ENCODE measurements at regions not wholly inside any gene's neighbourhood (a gene's known extent, or its start where the extent isn't known, plus 50 kb on each side); places are given as distances from the start of the nearest gene placed in this dataset.

DNA sequence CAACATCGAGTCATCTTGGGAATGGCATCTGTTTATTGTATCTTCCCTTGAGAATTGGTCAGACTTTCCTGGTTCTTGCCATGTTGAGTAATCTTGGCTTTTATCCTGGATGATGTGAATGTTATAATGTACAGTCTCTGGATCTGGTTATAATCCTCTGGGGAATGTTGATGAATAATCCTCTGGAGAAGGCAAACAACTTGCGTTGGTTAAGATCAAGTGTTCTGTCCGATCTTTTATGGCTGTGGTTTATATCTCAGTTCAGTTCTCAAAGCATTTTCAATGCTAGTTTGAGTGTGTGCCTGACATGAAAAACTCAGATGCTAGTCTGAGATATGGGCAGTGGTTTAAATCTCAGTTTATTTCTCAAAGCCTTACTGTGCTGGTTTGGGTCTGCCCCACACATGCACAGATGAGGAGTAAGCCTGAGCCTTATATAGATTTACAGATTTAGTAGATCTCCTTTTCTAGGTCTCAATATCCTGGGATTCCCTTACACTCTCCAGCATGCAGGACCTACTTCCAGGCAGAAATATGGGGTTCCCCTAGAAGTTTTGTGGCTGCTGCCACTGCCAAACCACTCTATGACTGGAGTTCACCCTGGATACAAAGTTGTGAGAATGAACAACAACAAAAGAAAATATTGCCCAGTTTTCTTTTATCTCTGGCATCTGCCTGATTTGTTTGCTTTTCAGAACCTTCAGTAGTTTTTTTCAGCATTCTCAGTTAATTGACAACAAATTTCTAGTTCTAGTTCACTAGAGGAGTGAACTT, 191.8 kb upstream of the MAN1A1 start:
- intact Hi-C loops (cut with DNase I, micrococcal nuclease), result loop anchor here in 1 of 2 donors (10.0 kb wide), 1 partner anchor 187 kb away; no protein-coding TSS in a partner anchor
- ATAC-seq (peak; percentile 69), DNase-seq (no peak)

DNA sequence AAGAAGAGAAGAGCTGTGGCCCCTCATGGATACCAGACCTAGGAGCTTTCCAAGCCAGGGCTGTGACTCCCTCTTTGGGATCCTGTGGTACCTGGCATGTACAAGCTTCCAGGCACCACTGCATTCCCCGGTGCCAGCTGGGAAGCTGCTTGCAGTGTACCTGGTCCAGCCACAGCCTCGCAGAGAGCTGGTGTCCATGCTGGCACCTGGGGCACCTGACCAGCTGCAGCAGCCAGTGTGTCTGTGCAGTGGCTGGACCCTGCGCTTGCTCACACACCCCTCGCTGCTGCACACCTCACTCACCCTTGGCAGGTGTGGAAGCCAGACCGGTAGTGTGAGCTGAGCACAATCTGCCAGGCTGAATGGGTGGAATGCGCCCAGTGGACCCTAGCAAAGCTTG, 190.9 kb upstream of the MAN1A1 start:
- intact Hi-C loops (cut with DNase I, micrococcal nuclease), result loop anchor here in 1 of 2 donors (10.0 kb wide), 1 partner anchor 186 kb away; no protein-coding TSS in a partner anchor
- no peak for DNase-seq
- ATAC-seq, result no peak

DNA sequence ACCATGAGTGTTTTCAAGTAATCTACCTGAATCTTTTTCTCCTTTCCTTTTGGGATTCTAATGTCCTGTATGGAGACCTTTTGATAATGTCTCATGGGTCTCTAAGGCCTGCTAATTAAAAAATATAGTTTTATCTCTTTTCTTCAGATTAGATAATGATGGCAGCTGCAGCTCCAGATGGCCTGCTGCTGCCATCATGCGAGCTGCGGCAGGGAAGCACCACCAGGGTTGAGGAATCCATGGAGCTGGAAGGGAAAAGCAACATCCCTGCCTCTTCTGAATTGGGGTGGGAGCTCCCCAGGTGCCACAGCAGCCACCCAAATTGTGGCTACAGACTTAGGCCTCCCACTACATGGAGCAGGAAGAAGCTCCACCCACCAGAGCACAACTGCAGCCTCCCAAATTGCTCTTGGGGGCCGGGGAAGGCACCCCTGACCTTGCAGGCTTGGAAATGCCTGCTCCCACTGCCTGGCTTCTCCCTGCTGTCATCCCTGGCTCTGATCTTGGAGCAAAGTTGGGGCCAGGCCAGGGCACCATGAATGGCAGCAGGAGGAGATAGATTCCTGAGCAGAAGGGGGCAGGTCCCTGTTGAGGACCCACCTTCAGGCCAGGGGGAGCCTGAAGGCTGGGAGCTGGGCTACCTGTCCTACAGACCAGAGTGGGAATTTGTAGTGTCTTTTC, 189.6 kb upstream of the MAN1A1 start:
- ATAC-seq (no peak), DNase-seq (no peak)
- intact Hi-C loops (cut with DNase I, micrococcal nuclease), result no loop called here

DNA sequence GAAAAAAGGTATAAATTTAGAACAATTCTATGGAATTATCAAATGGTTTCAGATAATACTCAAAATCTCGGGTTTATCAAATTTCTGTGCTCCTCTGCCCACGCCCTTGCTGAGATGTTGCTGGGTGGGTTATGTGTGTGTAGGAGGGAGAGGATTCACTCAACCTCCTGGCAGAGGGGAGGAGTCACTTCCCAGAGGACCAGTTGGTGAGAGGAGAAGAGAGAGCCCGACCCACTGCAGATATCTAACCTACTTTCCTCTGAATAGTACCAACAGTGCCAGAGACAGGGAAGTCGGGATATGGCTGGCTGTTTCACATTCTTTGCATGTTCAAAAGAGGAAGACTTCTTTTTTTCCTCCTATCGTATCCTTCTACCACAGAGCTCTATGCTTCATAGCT, 187.1 kb upstream of the MAN1A1 start:
- DNase-seq (no peak), ATAC-seq (no peak)
- intact Hi-C loops (cut with DNase I, micrococcal nuclease), result no loop called here

DNA sequence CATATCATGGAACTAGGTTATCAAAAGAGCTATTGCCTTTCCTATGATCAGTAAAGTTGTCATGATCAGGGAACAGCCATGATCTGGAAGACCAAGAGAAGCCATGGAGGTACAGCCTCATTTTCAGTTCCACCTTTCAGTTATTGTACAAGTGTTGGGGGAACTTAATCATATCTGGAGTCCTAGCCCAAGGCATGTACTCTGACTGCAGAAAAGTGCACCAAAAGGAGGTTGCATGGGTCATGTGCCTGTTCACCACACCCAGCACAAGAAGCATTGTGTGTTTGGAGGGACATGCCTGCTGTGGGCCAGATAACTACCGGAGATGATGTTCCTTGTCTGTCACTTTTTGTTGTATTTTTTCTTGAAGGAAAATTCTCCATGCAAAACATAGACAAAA, 185.8 kb upstream of the MAN1A1 start:
- ATAC-seq (no peak), DNase-seq (no peak)
- intact Hi-C loops (cut with DNase I, micrococcal nuclease), result no loop called here

DNA sequence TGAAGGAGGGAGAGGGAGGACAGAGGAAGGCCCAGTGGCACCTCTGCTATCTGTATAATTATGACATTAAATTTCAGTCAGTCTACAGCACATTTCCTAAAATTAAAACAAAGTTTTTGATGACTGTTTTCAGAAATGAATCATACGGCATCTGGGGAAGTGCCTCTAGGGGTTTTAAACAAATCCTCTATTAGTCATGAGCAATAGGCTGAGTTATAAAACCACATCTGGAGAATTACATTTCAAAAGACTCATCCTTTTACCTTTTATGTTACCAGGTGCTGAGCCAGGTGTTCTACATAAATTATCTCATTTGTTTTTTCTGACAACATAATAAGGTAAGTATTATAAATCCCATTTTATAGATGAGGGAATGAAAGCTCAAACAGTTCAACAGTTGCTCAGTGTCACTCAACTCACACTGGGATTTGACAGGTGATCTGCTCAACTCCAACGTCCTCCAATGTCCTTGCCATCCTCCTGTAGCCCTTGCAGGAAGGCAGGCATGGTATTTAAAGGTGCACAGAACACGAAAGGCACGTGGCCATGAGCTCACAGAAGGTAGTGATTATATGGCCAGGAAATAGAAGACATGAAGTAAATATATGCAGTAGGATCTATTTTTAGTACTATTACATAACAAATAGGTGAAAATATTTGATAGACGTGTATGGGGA, 184.2 kb upstream of the MAN1A1 start:
- peak; percentile 55 for ATAC-seq
- DNase-seq, result no peak
- intact Hi-C loops (cut with DNase I, micrococcal nuclease), result no loop called here

DNA sequence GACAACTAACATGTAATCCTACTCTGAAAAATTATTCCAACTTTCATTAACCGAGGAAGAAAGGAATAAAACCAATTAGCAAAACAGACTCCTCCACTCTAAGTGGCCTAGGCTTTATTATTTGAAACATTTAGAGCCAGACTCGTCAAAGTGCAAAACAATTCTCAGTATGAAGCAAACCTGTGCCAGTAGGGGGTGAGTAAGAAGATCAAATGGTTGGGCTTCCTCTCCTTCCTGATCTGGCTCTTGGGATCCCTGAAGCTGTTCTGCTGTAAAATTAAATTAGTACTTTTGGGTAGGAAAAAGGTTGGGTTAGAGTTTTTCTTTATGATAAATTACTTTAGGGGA, 177.6 kb upstream of the MAN1A1 start:
- DNase-seq, result no peak
- ATAC-seq, result no peak
- intact Hi-C loops (cut with DNase I, micrococcal nuclease), result no loop called here

DNA sequence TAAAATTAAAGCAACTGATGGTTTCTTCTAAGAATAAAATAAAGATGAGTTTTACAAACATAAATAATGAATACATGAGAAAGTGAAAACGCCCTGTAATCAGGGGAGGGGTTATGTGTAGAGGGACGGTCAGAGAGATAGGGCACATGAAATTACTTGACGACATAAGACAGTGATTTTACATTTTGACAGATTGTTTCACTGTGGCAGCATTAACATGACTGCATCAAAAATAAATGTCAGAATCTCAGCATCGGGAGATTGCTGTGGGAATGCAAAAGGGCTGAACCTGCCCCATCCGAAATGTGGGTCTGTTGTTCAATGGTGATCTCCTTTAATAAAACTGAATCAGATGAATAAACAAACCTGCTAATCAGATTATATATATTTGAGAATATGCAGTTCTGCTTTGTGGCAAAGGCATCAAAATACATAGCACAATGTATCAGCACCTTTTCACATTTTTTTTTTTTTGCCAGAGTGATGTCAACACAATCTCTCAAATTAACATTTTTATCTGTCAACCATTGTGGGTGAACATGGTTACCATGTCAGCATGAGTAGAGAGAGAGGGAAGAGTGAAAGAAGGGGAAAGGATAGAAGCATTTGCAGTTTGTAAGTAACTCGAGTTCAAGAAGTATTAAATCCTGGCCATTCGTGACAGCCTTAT, 177.1 kb upstream of the MAN1A1 start:
- DNase-seq (no peak), ATAC-seq (no peak)
- intact Hi-C loops (cut with DNase I, micrococcal nuclease), result no loop called here

DNA sequence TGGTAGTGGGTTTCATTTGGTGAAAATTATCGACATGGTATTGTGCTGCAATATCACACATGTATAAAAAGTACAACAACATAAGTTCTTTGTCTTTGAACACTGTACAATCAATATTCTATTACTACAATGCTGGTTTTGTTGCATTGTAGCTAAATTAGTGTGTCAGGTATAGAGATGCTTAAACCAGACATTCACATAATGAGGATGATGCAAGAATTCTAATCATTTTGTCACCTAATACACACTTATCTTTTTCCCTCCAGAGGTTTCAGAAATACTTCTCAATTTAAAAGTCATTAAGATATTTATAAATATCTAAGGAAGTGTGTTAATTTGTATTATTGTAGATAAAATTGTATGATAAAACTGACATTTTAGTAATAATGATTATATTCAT, 174.8 kb upstream of the MAN1A1 start:
- ATAC-seq (no peak), DNase-seq (no peak)
- intact Hi-C loops (cut with DNase I, micrococcal nuclease), result no loop called here

DNA sequence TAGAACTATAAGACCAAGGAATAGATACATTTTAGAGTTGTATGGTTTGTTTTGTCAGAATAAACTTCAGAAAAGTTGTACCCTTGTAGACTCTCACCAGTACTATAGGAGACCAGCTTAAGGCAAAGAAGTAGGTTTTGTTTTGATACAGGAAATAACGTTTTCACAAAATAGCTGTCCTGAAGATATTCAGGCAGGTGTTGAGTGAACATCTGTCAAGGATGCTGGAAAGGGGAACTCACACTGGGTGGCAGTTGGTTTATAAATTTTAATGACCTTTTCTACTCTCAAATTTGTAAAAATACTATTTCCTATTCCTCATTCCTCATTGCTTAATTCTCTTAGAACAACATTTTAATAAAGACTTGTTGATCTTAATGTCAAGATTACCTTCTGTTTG, 174.0 kb upstream of the MAN1A1 start:
- DNase-seq (no peak), ATAC-seq (no peak)
- intact Hi-C loops (cut with DNase I, micrococcal nuclease), result no loop called here

DNA sequence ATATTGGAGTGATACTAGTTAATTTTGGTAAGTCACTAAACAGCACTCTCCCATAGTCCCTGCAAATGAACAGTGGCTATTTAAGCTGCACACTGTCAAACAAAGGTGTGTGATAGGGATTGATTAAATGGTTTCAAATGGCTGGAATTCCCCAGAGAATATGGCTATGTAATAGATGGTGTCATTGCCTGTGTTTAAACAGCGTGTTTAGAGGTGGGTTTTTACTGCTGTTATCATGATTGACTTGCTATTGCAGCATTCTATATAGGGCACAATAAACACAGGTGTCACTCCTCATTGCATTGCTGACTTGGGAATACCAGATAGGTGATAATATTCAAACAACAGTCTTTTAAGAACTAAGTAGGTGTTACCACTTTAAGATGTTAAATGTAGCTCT, 171.7 kb upstream of the MAN1A1 start:
- no peak for DNase-seq
- intact Hi-C loops (cut with DNase I, micrococcal nuclease), result no loop called here
- ATAC-seq, result peak; percentile 98

DNA sequence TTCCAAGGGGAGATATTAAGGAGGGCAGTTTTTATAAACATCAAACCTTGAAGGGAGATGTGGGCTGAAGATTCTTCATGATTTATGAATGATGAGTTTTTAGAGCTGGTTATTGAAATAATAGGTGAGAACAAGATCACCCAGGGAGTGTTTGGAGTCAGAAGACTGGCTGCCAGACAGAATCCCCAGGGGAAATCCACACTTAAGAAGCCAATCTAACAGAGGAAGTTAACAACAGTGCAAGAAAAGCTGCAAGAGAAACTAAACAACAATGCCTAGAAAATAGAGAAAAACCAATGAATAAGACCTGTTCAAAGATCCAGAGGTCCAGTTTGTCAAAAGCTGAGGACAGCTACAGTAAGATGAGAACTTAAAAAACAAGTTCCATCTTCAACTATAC, 167.9 kb upstream of the MAN1A1 start:
- ATAC-seq, result no peak

DNA sequence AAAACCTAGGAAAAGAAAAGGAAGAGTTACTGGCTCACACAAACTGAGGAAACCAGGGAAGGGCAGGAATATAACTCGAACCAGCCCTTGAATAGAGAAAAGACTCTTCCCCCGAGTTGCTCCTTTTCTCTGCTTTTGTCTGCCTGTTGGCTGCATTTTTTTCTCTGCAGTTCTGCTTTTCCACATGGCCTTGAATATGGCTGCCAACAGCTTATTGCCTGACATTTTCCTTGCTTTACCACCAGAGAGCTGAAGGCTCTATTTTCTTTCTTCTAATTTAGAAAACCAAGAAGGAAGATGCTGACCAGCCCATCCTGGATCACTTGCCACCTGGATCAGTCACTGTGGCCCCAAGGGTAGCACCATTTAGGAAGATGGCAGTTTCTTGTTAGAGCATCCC, 164.8 kb upstream of the MAN1A1 start:
- DNase-seq (no peak), ATAC-seq (no peak)
- intact Hi-C loops (cut with DNase I, micrococcal nuclease), result no loop called here

More for the DNA sequence above, 167.9 kb upstream of the MAN1A1 start:
- no peak for DNase-seq
- intact Hi-C loops (cut with DNase I, micrococcal nuclease), result no loop called here

DNA sequence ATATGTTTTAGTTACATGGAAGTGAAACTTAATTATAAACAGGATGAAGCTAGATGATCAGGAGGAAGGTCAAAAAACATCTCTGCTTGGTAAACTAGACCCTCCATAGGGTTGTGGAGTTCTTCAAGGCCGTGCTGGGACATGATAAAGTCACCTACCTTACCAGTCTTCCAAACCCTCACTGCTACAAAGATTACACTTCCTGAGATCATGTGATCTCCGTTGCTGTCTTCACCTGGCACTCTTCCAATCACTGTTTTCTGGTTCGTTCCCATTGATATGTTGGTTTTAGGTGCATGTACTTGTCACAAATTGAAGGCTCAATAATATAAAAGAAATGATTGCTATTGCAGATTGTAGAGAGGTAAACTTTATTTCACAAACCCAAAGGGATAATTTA, 161.5 kb upstream of the MAN1A1 start:
- intact Hi-C loops (cut with DNase I, micrococcal nuclease), result no loop called here
- ATAC-seq (no peak), DNase-seq (no peak)

DNA sequence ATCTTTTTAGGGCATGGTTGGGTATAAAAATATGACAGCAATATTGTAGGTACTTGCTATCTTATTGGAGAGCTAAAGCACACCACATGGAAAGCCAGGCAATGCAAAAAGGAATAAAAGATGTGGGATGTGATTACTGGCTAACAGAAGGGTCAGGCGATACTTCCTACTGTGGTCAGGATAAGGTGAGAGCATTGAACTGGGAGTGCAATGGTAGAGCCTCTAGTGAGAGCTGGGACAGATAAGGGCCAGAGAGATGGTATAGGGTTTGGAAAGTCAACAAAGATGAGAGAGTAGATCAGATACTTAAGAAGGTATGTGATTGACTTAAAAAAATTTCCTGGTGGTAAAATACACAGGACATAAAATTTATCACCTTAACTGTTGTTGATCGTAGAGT, 160.7 kb upstream of the MAN1A1 start:
- DNase-seq (no peak), ATAC-seq (no peak)
- intact Hi-C loops (cut with DNase I, micrococcal nuclease), result no loop called here

DNA sequence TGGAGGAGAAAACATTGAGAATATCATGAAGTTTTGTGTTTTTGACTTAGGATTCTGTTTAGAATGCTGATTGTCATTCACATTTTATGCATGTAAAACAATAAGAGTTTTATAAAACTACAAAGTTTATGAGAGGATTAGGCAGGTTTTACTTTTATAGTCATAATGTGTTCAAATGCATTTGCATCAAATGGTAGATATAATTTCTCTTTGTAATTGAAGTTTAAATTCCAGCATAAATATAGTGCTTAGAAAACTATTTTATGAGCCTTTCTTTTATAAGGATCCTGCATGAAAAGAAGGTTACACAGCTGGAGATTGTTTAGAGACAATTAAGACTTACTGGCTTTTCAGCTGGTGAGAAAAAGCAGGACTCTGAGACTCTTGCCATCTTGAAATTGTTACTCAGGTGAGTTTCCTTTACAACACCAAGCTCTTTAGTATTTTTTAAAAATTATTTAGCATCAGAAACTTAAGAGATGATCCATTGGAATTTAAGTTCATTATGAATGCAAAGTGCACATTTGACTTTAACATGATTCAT, 157.1 kb upstream of the MAN1A1 start:
- ATAC-seq (no peak), DNase-seq (no peak)
- intact Hi-C loops (cut with DNase I, micrococcal nuclease), result no loop called here

DNA sequence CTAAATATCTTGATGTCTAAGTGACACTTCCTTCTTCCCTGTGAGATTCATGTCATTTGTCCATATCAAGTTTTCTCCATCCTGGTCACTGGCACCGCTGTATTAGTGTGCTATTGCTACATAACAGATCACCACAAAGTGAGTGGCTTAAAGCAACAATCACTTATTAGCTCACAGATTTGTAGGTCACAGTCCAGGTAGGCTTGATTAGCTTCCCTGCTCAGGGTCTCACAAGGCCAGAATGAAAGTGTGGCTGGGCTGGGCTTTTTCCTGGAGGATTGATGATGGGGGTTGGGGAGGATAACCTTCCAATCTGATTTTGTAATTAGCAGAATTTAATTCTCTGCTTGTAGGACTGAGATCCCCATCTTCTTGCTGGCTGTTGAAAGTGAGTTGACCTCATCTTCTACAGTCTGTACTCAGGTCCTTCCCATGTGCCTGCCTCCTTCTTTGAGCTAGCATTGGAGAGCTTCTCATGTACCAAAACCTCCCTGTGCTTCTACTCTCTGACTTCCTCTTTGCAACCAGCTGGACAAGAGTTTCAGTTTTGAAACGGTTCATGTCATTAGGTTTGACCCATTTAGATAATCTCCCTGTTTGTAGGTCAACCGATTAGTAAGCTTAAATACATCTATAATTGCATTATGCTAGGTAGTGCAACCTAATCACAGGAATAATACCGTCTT, 152.4 kb upstream of the MAN1A1 start:
- DNase-seq (no peak), ATAC-seq (no peak)
- intact Hi-C loops (cut with DNase I, micrococcal nuclease), result no loop called here

DNA sequence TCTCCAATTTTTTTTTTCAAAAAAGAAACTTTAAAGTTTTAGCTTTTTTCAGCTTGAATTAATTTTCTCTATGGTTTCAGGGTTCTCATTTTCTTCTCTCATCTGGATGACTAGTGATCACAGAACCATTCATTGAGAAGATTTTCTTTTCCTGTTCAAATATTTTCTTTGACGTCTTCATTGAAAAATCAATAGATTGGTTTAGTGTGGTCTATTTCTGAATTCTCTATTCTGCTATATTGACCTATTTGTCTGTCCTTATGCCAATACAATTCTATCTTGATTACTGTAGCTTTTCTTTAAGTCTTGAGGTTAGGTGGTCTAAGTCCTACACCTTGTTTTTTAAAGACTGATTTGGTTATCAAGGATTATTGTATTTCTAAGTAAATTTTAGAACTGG, 150.2 kb upstream of the MAN1A1 start:
- no peak for DNase-seq
- no peak for ATAC-seq
- intact Hi-C loops (cut with DNase I, micrococcal nuclease), result no loop called here
